Activated CD4-positive, alpha-beta T cell treated with anti-CD3 and anti-CD28 coated beads, Interleukin-2, amount 10 ng/mL, durations not matched to agents 7 days and 5 days (primary cell): ENCODE measurements at regions not wholly inside any gene's neighbourhood (a gene's known extent, or its start where the extent isn't known, plus 50 kb on each side); places are given as distances from the start of the nearest gene placed in this dataset.
"Not testable (repeated sequence)": the region's sequence is repeated elsewhere in the genome, so short reads cannot be mapped to it uniquely, and the experiment has no call there.

Source experiments
- CTCF ChIA-PET: fragments of 350-600 bp; sonication (Branson Sonifier 250); formaldehyde crosslinking; loops from one replicate; lab custom pipeline; 2021; ENCODE audit warnings: antibody characterized with exemption; lab: Charles Lee
- POLR2A ChIA-PET: fragments of 350-600 bp; sonication (Branson Sonifier 250); formaldehyde crosslinking; loops from one replicate; lab custom pipeline; 2021; ENCODE audit warnings: antibody characterized with exemption; lab: Charles Lee
- DNase-seq: peaks from one replicate; pipeline ENCODE4 v3.0.0-alpha.2; 2020
- H3K27ac Mint-ChIP-seq: one replicate; pipeline ENCODE4 v1.8.0; 2021; ENCODE audit warnings: mild to moderate bottlenecking, moderate library complexity, mixed read lengths
- H3K27me3 Mint-ChIP-seq: one replicate; pipeline ENCODE4 v1.8.0; 2021; ENCODE audit warnings: mixed read lengths
- H3K36me3 Mint-ChIP-seq: one replicate; pipeline ENCODE4 v1.8.0; 2021; ENCODE audit warnings: low read depth, mixed read lengths
- H3K4me1 Mint-ChIP-seq: one replicate; pipeline ENCODE4 v1.8.0; 2021; ENCODE audit warnings: mixed read lengths
- H3K4me3 Mint-ChIP-seq: one replicate; pipeline ENCODE4 v1.8.0; 2021; ENCODE audit warnings: mild to moderate bottlenecking, moderate library complexity, mixed read lengths
- H3K9me3 Mint-ChIP-seq: one replicate; pipeline ENCODE4 v1.8.0; 2021; ENCODE audit warnings: mixed read lengths

DNA sequence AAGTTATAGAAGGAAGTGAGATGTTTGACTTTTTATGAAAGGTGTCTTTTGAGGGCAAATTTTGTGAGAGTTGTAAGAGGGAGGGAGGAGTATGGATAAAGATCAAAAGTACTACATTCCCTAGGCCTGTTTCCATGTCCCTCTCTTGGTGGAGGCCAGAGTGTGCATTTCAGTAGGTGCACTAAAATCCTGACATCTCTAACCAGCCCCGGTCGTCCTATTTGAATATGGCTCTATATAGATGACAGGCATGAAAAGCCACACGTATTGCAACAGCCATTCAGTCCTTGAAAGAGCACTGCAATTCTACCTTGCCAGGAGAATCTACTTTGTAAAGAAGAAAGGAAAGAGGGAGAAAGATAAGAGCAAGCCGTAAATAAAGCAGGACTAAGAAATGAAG lies 510.1 kb downstream of the IRS2 start:
- CTCF ChIA-PET: interaction anchor here (0.9 kb wide), 1 partner anchor 61 kb away, joined by 3 read pairs; no protein-coding TSS in a partner anchor
- Mint-ChIP-seq H3K4me3 (no peak overlapping the region), H3K27me3 (no peaks in the 10 kb centered on the region), H3K4me1 (no peaks in the 10 kb centered on the region), H3K27ac (no peak overlapping the region), H3K9me3 (no peaks in the 10 kb centered on the region), H3K36me3 (no peaks in the 10 kb centered on the region)
- POLR2A ChIA-PET: no interaction called here
- no peak for DNase-seq

DNA sequence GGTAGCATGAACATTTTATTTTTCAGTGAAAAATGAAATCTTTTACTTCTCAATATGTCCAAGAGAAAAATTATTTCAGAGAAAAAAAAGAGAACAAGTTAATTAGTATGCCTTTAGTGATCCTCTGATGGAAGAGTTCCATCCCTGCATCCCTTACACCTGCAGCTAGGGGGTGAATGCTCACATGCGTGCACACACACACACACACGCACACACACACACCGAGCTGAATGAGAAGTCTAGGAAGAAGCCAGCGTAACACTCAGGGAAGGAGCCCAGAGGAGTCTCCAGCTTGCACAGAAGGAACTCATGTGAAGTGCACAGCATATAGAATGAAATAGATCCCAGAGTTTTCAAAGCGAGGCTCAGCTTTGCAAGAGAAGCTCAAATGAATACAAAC lies 510.5 kb downstream of the IRS2 start:
- ChIA-PET CTCF (interaction anchor here (0.9 kb wide), 1 partner anchor 61 kb away, joined by 3 read pairs; no protein-coding TSS in a partner anchor), POLR2A (no interaction called here)
- no peak for DNase-seq
- Mint-ChIP-seq H3K27me3 (no peaks in the 10 kb centered on the region), H3K36me3 (no peaks in the 10 kb centered on the region), H3K9me3 (no peaks in the 10 kb centered on the region), H3K4me3 (no peak overlapping the region), H3K27ac (no peak overlapping the region), H3K4me1 (no peaks in the 10 kb centered on the region)

DNA sequence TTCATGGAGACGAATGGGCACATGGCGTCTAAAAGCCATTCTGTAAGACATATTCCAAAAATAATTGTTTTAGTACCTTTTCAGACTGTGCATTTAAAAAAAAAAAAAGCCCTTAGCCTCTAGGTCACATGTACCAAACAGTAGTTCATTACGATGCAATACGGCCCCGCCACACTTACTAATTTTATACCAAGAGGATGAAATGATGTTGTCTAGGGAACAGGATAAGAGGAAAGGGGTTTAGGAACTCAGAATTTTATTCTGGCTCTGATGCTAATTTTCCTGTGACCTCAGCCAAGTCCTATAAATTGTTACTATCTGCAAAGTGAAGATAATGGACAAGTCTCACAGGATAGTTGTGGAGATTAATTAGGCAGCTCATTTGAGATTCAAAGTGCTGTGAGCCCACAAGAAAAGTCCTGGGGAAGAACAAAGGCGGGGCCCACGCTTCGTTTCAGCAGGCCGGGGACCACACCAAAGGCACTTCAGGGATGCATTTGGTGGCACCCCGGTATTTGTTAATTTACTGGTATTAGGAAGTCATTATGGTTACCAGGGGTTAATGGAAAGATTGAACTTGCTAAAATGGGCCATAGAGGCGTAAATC lies 511.1 kb downstream of the IRS2 start:
- ChIA-PET CTCF (interaction anchor here (0.9 kb wide), 1 partner anchor 60 kb away, joined by 3 read pairs; no protein-coding TSS in a partner anchor), POLR2A (no interaction called here)
- Mint-ChIP-seq H3K9me3 (no peaks in the 10 kb centered on the region), H3K4me3 (no peak overlapping the region), H3K4me1 (no peaks in the 10 kb centered on the region), H3K27ac (no peak overlapping the region), H3K27me3 (no peaks in the 10 kb centered on the region), H3K36me3 (no peaks in the 10 kb centered on the region)
- DNase-seq: no peak

DNA sequence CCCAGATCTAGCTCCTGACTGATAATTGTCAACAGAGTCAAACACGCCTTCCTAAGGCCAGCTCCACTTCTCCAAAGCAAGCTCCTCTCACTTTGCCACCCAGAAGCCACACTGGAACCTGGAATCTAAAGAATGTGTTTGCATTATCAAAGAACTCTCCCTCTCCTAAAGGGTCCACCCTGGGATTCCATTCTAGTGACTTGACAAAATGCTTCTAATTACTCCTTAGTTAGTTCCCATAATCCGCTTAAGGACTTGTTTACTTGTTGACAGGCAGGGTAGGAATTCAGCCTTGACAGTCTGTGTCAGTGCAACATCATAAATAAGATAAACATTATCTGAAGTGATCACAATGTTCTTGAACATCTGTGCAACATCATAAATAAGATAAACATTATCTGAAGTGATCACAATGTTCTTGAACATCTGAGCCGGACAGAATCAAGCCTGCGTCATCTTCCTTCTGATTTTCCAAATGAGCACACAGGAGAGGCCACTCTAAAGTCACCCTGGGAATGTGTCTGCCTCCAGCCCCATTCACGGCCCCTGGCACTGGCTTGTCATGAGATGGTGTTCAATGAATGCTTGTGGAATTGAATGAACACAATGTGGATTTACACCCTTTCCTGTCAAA lies 512.1 kb downstream of the IRS2 start:
- Mint-ChIP-seq H3K4me1 (no peaks in the 10 kb centered on the region), H3K4me3 (no peak overlapping the region), H3K36me3 (no peaks in the 10 kb centered on the region), H3K27ac (no peak overlapping the region), H3K9me3 (no peaks in the 10 kb centered on the region), H3K27me3 (no peaks in the 10 kb centered on the region)
- no peak for DNase-seq
- POLR2A ChIA-PET: no interaction called here
- CTCF ChIA-PET: no interaction called here

DNA sequence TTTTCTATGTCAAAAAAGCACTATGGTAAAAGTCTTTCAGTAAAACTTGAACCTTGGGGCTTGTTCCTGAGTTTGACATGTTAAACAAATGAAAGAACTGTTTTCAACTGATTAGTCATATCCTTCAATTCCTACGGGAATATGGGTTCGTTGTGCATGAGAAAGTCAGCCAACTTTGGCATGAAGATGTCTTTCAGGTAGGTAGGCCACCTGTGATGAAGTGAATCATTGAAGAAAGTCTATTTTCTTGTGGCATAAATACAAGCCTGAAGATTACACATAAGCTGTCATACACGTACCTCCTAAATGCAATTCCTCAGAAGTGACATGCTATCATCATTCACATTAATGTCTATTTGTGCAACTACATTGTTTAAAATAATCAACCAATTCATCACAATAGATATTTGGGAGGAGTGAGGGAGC lies 513.0 kb downstream of the IRS2 start:
- Mint-ChIP-seq H3K36me3 (no peaks in the 10 kb centered on the region), H3K9me3 (no peaks in the 10 kb centered on the region), H3K27me3 (no peaks in the 10 kb centered on the region), H3K4me3 (no peak overlapping the region), H3K4me1 (no peaks in the 10 kb centered on the region), H3K27ac (no peak overlapping the region)
- ChIA-PET CTCF (no interaction called here), POLR2A (no interaction called here)
- no peak for DNase-seq

DNA sequence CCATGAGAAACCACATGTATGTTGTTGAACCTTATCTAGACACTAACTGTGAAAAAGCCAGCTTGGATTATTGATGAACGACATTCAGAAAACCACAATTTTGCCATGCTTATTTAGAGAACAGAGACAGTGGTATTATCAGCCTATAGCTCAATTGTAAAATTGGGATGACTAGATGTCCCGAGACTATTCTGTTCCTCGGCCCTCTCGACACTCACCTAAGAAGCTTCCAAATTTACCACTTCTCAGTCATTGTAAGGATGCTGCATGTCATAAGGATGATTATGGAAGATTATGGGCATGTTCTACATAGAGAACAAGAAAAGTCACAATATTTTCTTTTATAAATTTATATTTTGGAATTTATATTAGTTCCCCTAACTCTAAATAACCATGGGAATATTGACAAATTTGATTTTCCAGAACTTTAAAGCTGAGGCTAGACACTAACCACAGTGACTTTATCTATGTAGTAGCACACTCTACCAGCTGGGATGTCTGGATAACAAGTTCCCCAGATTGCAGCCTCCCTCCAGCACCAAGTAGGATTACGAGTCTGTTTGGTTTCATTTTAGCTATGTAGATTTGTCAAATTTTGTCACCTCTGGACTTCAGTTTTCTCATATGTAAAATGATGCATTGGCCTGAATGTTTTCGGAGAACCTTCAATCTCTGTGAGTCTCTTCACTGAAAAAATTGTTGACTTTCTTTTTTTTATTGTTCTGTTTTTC lies 513.6 kb downstream of the IRS2 start:
- Mint-ChIP-seq H3K9me3 (no peaks in the 10 kb centered on the region), H3K27me3 (no peaks in the 10 kb centered on the region), H3K36me3 (no peaks in the 10 kb centered on the region), H3K27ac (no peak overlapping the region), H3K4me3 (no peak overlapping the region), H3K4me1 (no peaks in the 10 kb centered on the region)
- ChIA-PET CTCF (no interaction called here), POLR2A (no interaction called here)
- DNase-seq: no peak

DNA sequence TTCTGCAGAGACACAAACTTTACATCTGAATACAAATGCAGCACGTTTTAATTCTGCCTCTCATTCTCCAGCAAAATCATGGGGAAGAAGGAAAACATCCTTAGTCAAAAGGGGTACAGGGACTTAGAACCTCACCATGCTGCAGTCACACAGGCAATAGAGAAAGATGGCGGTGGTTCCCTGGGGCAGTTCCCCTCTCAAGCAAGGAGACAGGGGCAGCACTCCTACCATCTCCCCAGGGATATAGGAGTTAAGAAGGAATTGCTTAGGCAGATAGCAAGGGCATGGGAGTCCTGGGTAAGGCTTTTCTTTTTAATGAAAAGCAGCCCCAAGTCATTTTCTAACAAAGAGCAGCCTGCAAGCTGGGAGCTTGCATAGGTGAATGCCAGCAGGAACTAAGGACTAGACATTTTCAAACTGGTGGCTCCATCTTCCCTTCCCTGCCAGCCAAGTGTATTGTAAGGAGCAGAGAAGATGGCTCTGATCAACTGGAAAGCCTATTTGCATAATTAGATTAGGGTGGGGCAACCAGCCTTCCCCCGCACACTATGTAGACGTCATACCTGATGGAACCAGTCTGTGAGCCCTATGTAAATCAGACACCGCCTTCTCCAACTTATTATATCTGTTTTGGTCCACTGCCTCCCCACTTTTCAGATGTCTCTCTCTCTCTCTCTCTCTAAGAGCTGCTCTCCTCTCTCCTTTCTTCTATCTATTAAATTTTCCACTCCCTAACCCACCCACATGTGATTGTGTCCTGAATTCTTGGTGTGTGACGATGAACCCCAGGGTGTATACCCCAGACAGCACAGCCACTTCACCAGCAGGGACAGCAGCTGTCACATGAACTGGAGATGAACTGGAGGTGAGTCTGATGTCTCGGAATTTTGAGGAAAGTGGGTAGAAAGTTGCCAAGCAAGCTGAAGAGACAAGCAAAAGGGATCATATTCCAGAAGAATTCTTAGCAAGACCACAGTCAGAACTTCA lies 514.5 kb downstream of the IRS2 start:
- CTCF ChIA-PET: no interaction called here
- no peak for DNase-seq
- no peaks in the 10 kb centered on the region for H3K36me3 Mint-ChIP-seq
- H3K27me3 Mint-ChIP-seq: no peaks in the 10 kb centered on the region
- H3K4me1 Mint-ChIP-seq: no peaks in the 10 kb centered on the region
- no peak overlapping the region for H3K4me3 Mint-ChIP-seq
- POLR2A ChIA-PET: no interaction called here
- no peaks in the 10 kb centered on the region for H3K9me3 Mint-ChIP-seq
- no peak overlapping the region for H3K27ac Mint-ChIP-seq

DNA sequence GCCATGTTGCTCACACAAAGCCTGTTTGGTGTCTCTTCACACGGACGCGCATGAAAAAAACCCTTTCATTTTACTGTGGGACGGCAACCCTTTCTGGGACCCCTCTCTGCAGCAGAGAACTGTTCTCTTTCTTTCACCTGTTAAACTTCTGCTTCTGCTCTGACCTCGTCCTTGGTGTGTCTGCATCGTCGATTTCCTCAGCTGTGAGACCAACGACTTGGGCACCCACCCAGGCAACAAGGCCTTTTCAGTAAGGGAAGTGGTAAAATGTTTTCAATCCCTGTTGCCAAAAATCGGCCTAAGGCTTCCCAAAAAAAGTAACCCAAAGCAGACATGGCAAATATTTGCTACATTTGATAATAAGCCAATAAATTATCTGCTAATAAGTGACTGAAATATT lies 515.3 kb downstream of the IRS2 start:
- Mint-ChIP-seq H3K9me3 (no peaks in the 10 kb centered on the region), H3K27ac (no peak overlapping the region), H3K27me3 (no peaks in the 10 kb centered on the region), H3K4me3 (no peak overlapping the region), H3K36me3 (no peaks in the 10 kb centered on the region), H3K4me1 (no peaks in the 10 kb centered on the region)
- ChIA-PET CTCF (no interaction called here), POLR2A (no interaction called here)
- DNase-seq: no peak

DNA sequence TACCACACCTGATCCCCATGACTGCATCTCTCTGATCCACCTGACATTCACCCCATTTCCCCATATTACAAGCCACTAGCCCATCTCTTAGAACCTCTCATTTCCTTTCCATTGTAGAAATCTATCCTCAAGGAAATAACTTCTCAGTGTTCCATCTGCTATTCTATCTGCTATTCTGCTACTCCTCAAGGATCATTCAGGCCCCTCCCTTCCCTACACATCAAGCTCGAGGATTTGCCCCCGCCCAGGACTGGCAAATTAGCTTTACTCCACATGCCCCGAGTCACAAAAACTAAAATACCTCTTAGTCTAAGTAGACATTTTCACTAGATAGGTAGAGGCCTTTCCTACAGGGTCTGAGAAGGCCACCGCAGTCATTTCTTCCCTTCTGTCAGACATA lies 517.0 kb downstream of the IRS2 start:
- CTCF ChIA-PET, POLR2A ChIA-PET: not testable (repeated sequence)

DNA sequence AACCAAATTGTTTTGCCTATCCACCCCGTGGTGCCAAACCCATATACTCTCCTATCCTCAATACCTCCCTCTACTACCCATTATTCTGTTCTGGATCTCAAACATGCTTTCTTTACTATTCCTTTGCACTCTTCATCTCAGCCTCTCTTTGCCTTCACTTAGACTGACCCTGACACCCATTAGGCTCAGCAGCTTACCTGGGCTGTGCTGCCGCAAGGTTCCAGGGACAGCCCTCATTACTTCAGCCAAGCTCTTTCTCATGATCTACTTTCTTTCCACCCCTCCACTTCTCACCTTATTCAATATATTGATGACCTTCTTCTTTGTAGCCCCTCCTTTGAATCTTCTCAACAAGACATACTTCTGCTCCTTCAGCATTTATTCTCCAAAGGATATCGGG lies 517.9 kb downstream of the IRS2 start:
- DNase-seq, H3K27me3 Mint-ChIP-seq, H3K9me3 Mint-ChIP-seq, H3K4me1 Mint-ChIP-seq, CTCF ChIA-PET, H3K4me3 Mint-ChIP-seq, H3K36me3 Mint-ChIP-seq, POLR2A ChIA-PET, H3K27ac Mint-ChIP-seq: not testable (repeated sequence)

More for the DNA sequence above, 517.0 kb downstream of the IRS2 start:
- not testable (repeated sequence) for H3K4me1 Mint-ChIP-seq, H3K27me3 Mint-ChIP-seq, H3K9me3 Mint-ChIP-seq, H3K4me3 Mint-ChIP-seq, DNase-seq, H3K27ac Mint-ChIP-seq, H3K36me3 Mint-ChIP-seq

DNA sequence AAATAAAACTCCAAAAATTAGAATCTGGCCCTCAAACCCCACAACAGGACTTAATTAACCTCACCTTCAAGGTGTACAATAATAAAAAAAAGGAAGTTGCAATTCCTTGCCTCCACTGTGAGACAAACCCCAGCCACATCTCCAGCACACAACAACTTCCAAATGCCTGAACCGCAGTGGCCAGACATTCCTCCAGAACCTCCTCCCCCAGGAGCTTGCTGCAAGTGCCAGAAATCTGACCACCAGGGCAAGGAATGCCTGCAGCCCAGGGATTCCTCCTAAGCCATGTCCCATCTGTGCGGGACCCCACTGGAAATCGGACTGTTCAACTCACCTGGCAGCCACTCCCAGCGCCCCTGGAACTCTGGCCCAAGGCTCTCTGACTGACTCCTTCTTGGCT lies 519.0 kb downstream of the IRS2 start:
- CTCF ChIA-PET, DNase-seq, H3K4me1 Mint-ChIP-seq, H3K27me3 Mint-ChIP-seq, H3K27ac Mint-ChIP-seq, POLR2A ChIA-PET, H3K9me3 Mint-ChIP-seq, H3K36me3 Mint-ChIP-seq, H3K4me3 Mint-ChIP-seq: not testable (repeated sequence)

DNA sequence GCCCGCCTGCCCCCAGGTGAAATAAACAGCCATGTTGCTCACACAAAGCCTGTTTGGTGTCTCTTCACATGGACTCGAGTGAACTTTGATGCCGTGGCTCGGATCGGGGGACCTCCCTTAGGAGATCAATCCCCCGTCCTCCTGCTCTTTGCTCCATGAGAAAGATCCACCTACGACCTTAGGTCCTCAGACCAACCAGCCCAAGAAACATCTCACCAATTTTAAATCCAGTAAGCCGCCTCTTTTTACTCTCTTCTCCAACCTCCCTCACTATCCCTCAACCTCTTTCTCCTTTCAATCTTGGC lies 521.0 kb downstream of the IRS2 start:
- POLR2A ChIA-PET, H3K27ac Mint-ChIP-seq, CTCF ChIA-PET, H3K36me3 Mint-ChIP-seq, H3K4me3 Mint-ChIP-seq, H3K4me1 Mint-ChIP-seq, DNase-seq, H3K9me3 Mint-ChIP-seq, H3K27me3 Mint-ChIP-seq: not testable (repeated sequence)
